BJ (cell line): ENCODE measurements at regions not wholly inside any gene's neighbourhood (a gene's known extent, or its start where the extent isn't known, plus 50 kb on each side); places are given as distances from the start of the nearest gene placed in this dataset.

Experiments
- CTCF ChIA-PET: fragments of 350-600 bp; formaldehyde crosslinking; extraction: SDS; loops from one replicate; lab custom pipeline; 2021; ENCODE audit warnings: antibody characterized with exemption, inconsistent platforms; lab: Yijun Ruan, JAX
- POLR2A ChIA-PET: fragments of 300-600 bp; sonication (Branson Sonifier 250); formaldehyde crosslinking; extraction: SDS; loops from one replicate; lab custom pipeline; 2021; ENCODE audit warnings: antibody characterized with exemption; lab: Charles Lee
- DNase-seq: peaks from one replicate; pipeline ENCODE4 v3.0.0-alpha.2; 2011; ENCODE audit warnings: low read depth
- H3K27me3 ChIP-seq: 2 replicates; pipeline ENCODE4 v1.6.0; 2011; ENCODE audit warnings: low read length; ENCODE audit not compliant: control insufficient read depth, insufficient read depth
- H3K36me3 ChIP-seq: 2 replicates; pipeline ENCODE4 v1.5.1; 2011; ENCODE audit warnings: low read length; ENCODE audit not compliant: control insufficient read depth, insufficient read depth
- H3K4me3 ChIP-seq: 2 replicates; pipeline ENCODE4 v1.5.1; 2011; ENCODE audit warnings: low read depth, mild to moderate bottlenecking, control low read depth, low read length
- TF ChIP-seq, protein P1 (sequence below): IDR thresholded peaks from 2 replicates; pipeline ENCODE4 v1.5.1; 2011; ENCODE audit warnings: low read depth, mild to moderate bottlenecking, control low read depth, inconsistent platforms, low read length, moderate library complexity; ENCODE audit not compliant: insufficient read depth

DNA sequence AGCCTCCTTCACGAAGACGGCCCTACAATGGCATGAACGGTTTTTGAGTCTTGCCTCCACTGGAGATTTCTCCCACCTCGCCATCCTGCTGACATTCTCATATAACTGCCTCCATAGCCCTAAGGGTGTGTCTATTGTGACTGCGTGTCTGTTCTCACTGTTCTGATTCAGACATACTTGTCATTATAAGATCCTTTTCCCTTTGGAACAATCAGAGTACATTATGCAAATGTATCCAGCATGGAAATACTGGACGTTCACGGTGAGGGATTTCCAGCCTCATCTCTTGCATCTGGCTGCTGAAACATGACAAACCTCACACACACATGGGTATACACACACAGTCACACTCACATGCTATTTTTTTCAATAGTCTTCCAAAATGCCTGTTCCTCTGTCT is 402.1 kb downstream of the DIRAS2 start:
- H3K27me3 ChIP-seq: no peaks in the 10 kb centered on the region
- TF ChIP-seq, protein P1, sequence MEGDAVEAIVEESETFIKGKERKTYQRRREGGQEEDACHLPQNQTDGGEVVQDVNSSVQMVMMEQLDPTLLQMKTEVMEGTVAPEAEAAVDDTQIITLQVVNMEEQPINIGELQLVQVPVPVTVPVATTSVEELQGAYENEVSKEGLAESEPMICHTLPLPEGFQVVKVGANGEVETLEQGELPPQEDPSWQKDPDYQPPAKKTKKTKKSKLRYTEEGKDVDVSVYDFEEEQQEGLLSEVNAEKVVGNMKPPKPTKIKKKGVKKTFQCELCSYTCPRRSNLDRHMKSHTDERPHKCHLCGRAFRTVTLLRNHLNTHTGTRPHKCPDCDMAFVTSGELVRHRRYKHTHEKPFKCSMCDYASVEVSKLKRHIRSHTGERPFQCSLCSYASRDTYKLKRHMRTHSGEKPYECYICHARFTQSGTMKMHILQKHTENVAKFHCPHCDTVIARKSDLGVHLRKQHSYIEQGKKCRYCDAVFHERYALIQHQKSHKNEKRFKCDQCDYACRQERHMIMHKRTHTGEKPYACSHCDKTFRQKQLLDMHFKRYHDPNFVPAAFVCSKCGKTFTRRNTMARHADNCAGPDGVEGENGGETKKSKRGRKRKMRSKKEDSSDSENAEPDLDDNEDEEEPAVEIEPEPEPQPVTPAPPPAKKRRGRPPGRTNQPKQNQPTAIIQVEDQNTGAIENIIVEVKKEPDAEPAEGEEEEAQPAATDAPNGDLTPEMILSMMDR: no peak
- POLR2A ChIA-PET: no interaction called here
- CTCF ChIA-PET: interaction anchor here (0.6 kb wide), 1 partner anchor 60 kb away, joined by 3 read pairs; no protein-coding TSS in a partner anchor
- no peaks in the 10 kb centered on the region for H3K36me3 ChIP-seq
- no peak for DNase-seq
- no peak overlapping the region for H3K4me3 ChIP-seq

DNA sequence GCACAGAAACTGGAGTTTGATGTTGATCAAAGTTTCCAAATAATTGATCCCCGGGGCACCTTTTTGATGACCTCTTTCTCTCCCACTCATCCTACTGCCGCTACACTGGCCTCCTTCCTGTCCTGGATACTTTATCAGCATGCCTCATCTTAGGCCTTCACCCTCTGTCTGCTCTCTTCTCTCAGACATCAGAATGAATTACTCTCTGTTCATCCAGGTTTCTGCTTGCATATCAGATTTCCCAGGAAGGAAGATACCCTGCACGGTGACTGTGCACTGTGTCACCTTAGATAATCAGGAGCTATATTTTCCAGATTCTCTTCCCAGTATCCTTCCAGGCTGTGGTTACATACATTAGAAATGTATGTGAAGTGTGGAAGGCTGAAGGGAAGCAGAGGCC is 397.0 kb downstream of the DIRAS2 start:
- no peak overlapping the region for H3K4me3 ChIP-seq
- H3K36me3 ChIP-seq: no peaks in the 10 kb centered on the region
- H3K27me3 ChIP-seq: peaks cover 1% of the 10 kb centered on the region; the same call in 1 of the 2 replicates
- no peak for DNase-seq
- ChIA-PET POLR2A (no interaction called here), CTCF (no interaction called here)
- TF ChIP-seq, protein P1: no peak

DNA sequence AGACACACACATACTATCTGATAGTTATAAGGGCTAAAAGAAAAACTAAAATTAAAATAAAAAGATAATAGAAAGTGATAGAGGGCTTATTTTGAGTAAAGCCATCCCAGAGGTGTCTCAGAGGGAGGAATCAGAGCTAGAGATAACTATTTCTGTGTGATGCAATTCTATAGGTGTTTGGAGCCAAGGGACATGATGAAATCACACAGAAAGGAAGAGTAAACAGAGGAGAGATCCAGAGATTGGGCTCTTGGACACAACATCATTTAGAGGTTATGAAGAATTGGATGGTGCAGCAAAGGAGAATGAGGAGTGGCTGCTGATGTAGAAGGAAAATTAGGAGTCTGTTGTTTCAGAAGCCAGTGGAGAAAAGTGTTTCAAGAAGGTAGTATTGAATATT is 393.5 kb downstream of the DIRAS2 start:
- no peak for DNase-seq
- Histone ChIP-seq H3K4me3 (no peak overlapping the region), H3K27me3 (peaks cover 1% of the 10 kb centered on the region; the same call in 1 of the 2 replicates), H3K36me3 (no peaks in the 10 kb centered on the region)
- ChIA-PET POLR2A (no interaction called here), CTCF (no interaction called here)
- TF ChIP-seq, protein P1: no peak

DNA sequence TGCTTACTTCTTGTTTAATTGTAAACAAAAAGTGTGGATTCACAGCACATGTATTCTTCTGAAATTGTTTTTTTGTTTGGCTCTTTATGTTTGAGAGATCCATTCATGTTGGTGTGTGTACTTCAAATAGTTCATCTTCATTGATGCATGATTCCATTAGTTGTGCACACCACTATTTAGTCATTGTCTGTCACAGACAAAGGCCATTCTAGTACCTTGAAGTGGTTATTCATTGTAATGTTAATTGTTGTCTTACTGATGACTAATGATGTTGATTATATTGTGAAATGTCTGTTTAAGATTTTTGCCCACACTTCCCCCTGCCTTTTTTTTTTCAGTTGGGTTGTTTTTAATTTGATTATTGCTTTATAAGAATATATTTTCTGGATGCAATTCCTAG is 391.3 kb downstream of the DIRAS2 start:
- DNase-seq: no peak
- TF ChIP-seq, protein P1: no peak
- H3K36me3 ChIP-seq: no peaks in the 10 kb centered on the region
- H3K27me3 ChIP-seq: no peaks in the 10 kb centered on the region
- ChIA-PET POLR2A (no interaction called here), CTCF (no interaction called here)
- H3K4me3 ChIP-seq: no peak overlapping the region

DNA sequence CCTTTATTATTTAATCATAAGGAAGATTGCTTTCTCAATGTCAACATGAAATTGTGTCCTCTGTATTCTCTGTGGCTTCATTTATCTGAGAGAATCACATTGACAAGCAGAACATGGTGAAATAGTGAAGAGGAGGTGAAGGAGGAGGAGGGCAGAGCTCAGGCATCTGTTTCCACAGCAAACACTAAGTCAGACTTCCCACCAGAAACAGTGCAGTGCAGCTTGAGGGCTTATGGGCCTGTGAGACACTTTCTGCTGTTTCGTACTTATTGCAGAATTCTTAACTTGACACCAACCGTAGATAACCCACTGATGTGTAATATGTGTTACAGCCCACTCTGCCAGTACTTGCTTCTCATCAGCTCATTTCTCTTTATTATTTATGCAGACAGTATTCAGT is 386.3 kb downstream of the DIRAS2 start:
- CTCF ChIA-PET: no interaction called here
- TF ChIP-seq, protein P1: no peak
- POLR2A ChIA-PET: no interaction called here
- Histone ChIP-seq H3K36me3 (no peaks in the 10 kb centered on the region), H3K27me3 (no peaks in the 10 kb centered on the region), H3K4me3 (no peak overlapping the region)
- no peak for DNase-seq
